ENCODE measurements at regions not wholly inside any gene's neighbourhood (a gene's known extent, or its start where the extent isn't known, plus 50 kb on each side); places are given as distances from the start of the nearest gene placed in this dataset.

GRCh38 chr3:76834657-76835056, 205.2 kb upstream of the ROBO2 start:
- no peak for TF ChIP-seq CTCF (conservative IDR thresholded peaks at IDR 0.05)
- no peak for TF ChIP-seq EZH2 (IDR thresholded peaks at IDR 0.05; ENCODE audit: low read depth)

All from PC-9 (cell line).